Heart left ventricle (tissue), 13 donors: ENCODE measurements at regions not wholly inside any gene's neighbourhood (a gene's known extent, or its start where the extent isn't known, plus 50 kb on each side); places are given as distances from the start of the nearest gene placed in this dataset.

Experiments used
- POLR2A ChIP-seq, 2 donors: fragments of 450-650 bp; IDR thresholded peaks; one replicate each; pipeline ENCODE4 v1.6.1; 2017; ENCODE audit warnings: antibody characterized with exemption in 2 of 2, mild to moderate bottlenecking in 2 of 2, moderate library complexity in 2 of 2
- TF ChIP-seq, protein P1 (sequence below), 12 donors: fragments of 200-600 bp; sonication (generic) in 4 of 12; IDR thresholded peaks; one replicate each; pipeline versions ENCODE4 v1.5.0 to v1.8.0; 2018 to 2022; ENCODE audit warnings: antibody characterized with exemption in 12 of 12, mild to moderate bottlenecking in 5 of 12
- donor health status: ischemic (EF 13 %, LVEDD 7.1; RV severe dilation, severe dysfunction).
- donor health status: DM: no; HTN: yes; CAD: no.
- donor health status: DM: no; HTN: no; CAD: no.
- donor health status: ischemic (EF 25% LVEDD 6.9; RV normal size, moderate dysfunction).
- donor health status: ischemic (EF 25% LVEDD 5.7; RV mildly dilated, moderate dysfunction).
- donor health status: ischemic (EF 35%, LVEDD 5.7; RV mildly dilated, moderate dysfunction).
- donor health status: nonischemic (EF 11% LVEDD 7.7; RV severe dilation, severe dysfunction).
- donor health status: DM: yes; HTN: yes; CAD: no.
- donor health status: PGD.
- donor health status: ischemic (EF 29% LVEDD 5.4; RV normal size, mild dysfunction).
- donor health status: nonischemic (EF 23%, LVEDD 6.1; RV moderate dilation, normal function).

DNA sequence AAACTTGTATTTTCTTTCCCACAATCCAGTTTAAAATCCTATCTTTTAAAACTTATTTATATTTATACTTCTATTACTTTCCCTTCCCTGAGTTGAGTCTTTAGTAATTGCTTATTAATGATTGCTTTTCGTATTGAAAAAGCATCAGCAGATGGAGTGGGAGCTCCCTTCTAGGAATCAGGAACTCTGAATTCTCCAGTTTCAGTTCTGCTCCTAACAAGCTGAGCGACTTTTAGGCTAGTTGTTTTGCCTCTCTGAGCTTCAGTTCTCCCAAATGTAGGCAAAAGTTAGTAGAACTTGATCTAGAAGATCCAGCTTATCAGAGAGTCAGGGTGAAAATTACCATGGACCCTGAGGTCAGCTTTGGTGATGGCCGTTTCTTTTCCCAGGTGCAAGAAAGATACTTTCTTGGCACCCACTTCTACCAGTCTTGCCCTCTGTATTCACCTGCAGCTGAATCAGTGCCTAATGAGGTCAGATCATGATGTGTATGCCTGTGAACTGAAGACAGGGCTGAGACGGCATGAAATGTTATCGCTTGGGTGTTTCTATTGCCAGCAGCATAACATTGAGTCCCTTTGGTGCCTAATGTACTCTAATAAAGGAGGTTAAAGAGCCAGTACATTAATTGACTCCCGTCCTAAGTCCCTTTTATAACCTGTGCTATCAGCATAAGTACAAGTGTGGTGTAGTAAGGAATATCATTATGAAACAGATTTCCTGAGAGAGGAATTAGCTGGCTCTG, 194.5 kb upstream of the TBC1D5 start:
- no peak for TF ChIP-seq POLR2A (IDR thresholded peaks at IDR 0.05)
- TF ChIP-seq, protein P1, sequence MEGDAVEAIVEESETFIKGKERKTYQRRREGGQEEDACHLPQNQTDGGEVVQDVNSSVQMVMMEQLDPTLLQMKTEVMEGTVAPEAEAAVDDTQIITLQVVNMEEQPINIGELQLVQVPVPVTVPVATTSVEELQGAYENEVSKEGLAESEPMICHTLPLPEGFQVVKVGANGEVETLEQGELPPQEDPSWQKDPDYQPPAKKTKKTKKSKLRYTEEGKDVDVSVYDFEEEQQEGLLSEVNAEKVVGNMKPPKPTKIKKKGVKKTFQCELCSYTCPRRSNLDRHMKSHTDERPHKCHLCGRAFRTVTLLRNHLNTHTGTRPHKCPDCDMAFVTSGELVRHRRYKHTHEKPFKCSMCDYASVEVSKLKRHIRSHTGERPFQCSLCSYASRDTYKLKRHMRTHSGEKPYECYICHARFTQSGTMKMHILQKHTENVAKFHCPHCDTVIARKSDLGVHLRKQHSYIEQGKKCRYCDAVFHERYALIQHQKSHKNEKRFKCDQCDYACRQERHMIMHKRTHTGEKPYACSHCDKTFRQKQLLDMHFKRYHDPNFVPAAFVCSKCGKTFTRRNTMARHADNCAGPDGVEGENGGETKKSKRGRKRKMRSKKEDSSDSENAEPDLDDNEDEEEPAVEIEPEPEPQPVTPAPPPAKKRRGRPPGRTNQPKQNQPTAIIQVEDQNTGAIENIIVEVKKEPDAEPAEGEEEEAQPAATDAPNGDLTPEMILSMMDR (IDR thresholded peaks at IDR 0.05): no peak
